M059J (cell line): ENCODE measurements at regions not wholly inside any gene's neighbourhood (a gene's known extent, or its start where the extent isn't known, plus 50 kb on each side); places are given as distances from the start of the nearest gene placed in this dataset.
"Not testable (repeated sequence)": the region's sequence is repeated elsewhere in the genome, so short reads cannot be mapped to it uniquely, and the experiment has no call there.

Experiments
- DNase-seq: peaks from one replicate; pipeline ENCODE4 v3.0.0-alpha.2; 2012; ENCODE audit warnings: low read depth

GRCh38 chr4:123158576-123158975 lies 236.2 kb upstream of the NUDT6 start:
- DNase-seq: no peak

DNA sequence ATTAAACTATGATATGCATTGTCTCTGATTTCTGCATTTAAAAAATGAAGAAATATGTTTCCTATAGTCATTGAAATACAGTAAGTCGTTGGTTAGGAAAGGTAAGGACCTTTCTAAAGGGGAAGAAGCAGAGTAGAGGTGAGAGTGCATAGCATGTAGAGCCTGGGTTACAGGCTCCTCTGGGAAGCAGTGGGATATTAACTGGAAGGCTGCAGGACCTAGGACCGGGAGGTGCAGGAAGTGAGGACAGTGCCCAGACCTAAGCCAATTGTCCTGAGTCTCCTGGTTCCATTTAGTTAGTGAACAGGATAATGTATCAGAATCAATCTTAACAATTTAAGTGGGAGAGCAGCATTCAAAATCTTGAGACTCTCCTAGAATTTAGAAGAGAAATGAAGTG lies 237.1 kb upstream of the NUDT6 start:
- DNase-seq: no peak

DNA sequence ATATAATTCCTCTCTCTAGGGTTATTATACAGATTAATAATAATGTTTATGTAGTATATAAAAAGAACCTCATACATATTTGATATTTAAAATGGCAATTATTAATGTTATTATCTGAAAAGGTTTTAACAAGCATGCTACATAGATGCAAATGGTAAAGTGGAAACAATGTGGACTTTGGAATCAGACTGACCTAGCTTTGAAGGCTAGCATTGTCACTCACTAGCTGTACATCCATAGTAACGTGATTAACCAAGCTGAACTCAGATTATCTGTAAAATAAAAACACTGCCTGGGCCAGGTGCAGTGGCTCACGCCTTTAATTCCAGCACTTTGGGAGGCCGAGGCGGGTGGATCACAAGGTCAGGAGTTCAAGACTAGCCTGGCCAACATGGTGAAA lies 233.7 kb upstream of the SPRY1 start:
- DNase-seq: no peak

DNA sequence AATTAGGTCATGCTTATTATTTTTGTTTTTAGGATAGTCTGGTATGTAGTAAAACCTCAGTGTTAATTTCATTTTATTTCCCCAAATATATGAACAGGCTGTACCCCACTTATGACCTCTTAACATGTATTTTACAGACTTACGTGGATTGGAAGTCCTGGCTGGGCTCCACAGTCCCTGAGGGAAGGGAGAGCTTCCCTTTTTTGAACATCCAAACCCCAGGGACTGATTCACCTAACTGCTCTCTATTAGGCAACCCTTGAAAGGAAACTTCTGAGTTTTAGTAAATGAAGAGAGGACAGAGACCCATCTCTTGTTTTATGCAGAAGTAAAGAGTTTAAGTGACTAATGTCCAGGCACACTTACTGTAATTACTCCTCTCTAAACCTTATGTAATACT lies 233.1 kb upstream of the SPRY1 start:
- DNase-seq: no peak

DNA sequence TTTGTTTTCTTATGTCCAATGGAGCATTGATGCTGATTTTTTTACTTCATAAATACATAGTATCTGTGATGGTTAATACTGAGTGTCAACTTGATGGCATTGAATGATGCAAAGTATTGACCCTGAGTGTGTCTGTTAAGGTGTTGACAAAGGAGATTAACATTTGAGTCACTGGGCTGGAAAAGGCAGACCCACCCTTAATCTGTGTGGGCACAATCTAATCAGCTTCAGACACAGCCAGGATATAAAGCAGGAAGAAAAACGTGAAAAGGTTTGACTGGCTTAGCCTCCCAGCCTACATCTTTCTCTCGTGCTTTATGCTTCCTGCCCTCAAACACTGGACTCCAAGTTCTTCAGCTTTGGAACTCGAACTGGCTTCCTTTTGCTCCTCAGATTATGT lies 230.6 kb upstream of the SPRY1 start:
- no peak for DNase-seq

DNA sequence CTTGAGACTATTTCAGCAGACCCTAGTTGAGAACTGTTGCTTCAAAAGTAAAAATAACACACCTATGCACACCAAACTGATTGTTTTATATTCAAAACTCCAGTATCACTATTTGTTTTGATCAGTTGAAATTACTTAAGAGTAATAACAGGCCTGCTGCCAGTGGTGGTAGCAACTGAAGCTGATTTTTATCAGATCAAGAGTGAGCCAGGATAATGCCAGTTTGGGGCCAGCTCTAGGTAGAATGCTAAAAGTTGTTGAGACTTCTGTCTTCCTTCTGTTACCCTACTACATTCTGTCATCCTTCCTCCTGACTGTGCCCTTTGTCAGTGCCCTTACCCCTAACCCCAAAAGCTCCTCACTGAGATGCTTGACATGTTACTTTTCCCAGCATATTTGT lies 228.7 kb upstream of the SPRY1 start:
- DNase-seq: no peak

- DNase-seq: no peak
These were observed 227.8 kb upstream of the SPRY1 start for GRCh38 chr4:123168812-123169211.

GRCh38 chr4:123170843-123171242 lies 225.8 kb upstream of the SPRY1 start:
- DNase-seq: no peak

GRCh38 chr4:123176605-123177004 lies 220.0 kb upstream of the SPRY1 start:
- DNase-seq: no peak

- no peak for DNase-seq
These were observed 214.3 kb upstream of the SPRY1 start for GRCh38 chr4:123182289-123182688.

- DNase-seq: no peak
These were observed 213.3 kb upstream of the SPRY1 start for GRCh38 chr4:123183308-123183707.

DNA sequence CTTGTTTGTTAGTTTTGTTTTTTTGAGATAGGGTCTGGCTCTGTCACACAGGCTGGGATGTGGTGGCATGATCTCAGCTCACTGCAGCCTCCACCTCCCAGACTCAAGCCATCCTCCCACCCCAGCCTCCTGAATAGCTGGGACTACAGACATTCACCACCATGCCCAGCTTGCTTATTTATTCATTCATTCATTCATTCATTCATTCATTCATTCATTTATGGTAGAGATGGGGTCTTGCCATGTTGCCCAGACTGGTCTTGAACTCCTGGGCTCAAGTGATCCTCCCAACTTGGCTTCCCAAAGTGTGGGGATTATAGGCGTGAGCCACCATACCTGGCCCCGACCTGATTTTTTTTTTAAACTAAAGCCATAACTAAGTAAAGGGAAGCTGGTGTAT lies 212.8 kb upstream of the SPRY1 start:
- not testable (repeated sequence) for DNase-seq

DNA sequence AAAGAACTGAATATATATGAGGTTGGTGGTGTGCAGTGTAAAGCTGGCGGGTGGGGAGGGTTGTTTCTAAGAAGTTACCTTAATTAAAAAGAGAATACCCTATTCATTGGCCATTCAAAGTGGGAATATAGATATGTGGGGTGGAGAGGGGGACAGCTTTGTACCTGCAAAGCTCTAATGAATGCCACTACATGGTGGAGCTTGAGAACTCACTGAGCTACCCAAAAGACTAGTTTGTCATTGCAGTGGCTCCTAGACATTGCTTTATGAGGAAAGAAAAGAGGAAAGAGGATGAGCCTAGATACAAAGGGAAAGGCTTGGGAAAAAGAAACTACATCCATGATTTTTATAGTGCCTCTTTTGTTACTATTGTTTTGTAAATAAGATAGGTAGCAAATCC lies 209.9 kb upstream of the SPRY1 start:
- no peak for DNase-seq

GRCh38 chr4:123190176-123190575 lies 206.4 kb upstream of the SPRY1 start:
- no peak for DNase-seq

- DNase-seq: no peak
These were observed 204.9 kb upstream of the SPRY1 start for GRCh38 chr4:123191728-123192127.

DNA sequence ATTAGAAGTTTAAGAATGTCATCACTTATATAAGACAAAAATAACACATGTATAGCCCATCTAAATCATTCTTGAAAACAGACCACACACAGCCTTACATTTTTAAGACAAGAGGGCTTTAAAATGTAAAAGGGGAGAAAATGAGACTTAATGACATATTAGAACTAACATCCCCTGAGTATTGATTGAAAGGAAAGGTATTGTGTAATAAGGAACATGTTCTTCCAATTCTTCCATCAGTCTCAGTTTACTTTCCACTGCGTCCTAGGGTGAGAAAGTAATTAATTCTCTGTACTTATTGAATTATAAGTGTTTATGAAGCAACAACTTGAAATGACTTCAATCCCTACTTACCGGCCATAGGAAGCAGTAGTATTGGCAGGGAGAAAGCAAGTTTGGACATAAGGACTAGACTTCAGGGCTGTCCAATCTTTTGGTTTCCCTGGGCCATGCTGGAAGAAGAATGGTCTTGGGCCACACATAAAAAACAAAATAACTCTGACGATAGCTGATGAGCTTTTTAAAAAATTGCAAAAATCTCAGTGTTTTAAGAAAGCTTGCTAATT lies 202.7 kb upstream of the SPRY1 start:
- no peak for DNase-seq

- peak; percentile 1 for DNase-seq
These were observed 197.9 kb upstream of the SPRY1 start for GRCh38 chr4:123198706-123199105.

DNA sequence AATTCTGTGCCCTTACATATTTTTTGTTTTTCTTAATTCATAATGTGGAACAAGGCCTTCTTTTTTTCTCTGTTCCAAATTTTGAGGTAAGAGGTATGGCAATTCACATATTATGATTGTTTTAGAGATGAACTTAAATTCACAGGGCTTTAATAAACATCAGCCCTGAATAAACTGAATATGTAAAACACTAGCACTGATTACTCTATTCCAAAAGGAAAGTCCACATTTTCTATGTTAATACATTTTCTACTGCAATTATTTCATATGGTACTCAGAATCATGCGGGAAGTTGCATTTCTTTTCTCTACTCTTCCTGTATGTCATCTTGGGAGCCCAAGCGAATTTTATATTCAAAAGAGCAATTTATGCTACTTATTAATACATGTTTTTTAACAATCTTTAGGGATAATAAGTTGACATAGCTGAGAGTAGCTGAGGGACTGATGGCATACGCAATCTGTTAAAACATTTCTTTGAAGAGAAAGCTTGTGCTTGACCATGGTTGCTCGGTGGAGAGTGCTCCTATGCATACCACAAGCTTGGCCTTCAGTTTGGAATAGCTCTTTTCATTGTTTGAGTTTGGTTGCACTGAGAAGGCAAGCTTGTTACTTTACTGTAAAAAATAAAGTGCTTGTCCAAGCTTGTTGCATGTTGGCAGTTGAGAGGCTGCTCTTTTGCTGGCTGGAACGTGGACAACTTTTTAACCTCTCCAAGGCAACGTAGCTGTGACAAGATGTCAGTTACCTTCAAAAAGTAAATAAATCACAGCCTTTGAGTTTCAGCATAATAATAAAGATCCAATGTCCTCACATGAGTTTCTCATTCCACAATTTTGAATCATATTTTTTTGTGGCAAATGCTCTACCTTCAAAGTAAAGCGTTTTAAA lies 196.3 kb upstream of the SPRY1 start:
- DNase-seq: no peak

- DNase-seq: no peak
These were observed 191.9 kb upstream of the SPRY1 start for GRCh38 chr4:123204737-123205136.

DNA sequence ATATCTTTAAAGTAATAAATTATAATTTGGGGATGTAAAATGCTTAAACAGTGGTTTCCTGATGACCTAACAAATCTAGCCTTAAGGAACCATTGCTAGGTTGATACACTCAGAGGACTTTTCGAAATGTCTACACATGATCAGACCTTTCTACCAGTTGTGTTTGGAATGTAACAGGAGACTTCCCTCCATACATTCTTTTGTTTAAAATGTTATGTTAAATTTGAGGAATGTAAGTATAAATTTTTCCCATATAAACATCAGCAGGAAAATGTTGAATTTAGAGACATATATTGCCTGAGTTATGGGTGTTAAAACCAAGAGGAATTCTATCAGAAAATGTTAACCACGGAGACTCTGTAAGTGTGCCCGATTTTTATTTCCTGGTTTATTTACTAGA lies 190.6 kb upstream of the SPRY1 start:
- DNase-seq: no peak

GRCh38 chr4:123209436-123209835 lies 187.2 kb upstream of the SPRY1 start:
- no peak for DNase-seq

GRCh38 chr4:123215536-123215935 lies 181.1 kb upstream of the SPRY1 start:
- no peak for DNase-seq

DNA sequence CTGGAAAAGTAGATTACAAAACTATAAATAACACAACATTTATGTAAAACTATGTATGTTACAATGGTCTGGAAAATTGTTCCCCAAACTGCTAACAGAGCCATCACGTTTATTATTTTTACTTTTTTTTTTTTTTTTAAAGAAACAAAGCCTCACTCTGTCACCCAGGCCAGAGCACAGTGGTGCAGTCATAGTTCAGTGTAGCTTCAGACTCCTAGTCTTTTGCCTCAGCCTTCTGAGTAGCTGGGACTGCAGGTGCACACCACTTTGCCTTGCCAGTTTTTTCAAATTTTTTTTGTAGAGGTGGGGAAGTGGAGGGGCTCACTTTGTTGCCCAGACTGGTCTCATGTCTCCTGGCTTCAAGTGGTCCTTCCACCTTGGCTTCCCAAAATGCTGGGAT lies 180.1 kb upstream of the SPRY1 start:
- DNase-seq: no peak

GRCh38 chr4:123216946-123217345 lies 179.6 kb upstream of the SPRY1 start:
- no peak for DNase-seq
